ENCODE measurements at regions not wholly inside any gene's neighbourhood (a gene's known extent, or its start where the extent isn't known, plus 50 kb on each side); places are given as distances from the start of the nearest gene placed in this dataset.
A peak's percentile ranks its signal among the peaks of the same experiment; 100 is the strongest.

GRCh38 chrX:109270580-109271484 is 211.1 kb downstream of the GUCY2F start:
- Histone ChIP-seq H3K4me3 (IDR thresholded peaks at IDR 0.05; ENCODE audit: insufficient read depth, low read depth, low read length) (no peak overlapping the region), H4K20me1 (ENCODE audit: insufficient read depth) (no peaks in the 10 kb centered on the region), H3K27ac (no peak overlapping the region), H3K9ac (no peak overlapping the region), H3K27me3 (ENCODE audit: insufficient read depth, low read depth) (peaks cover 27% of the 10 kb centered on the region; the same call in 1 of the 2 replicates), H3K79me2 (ENCODE audit: insufficient read depth, low read depth) (no peaks in the 10 kb centered on the region), H3K4me2 (peak overlapping the region; percentile 18; the same call in 1 of the 2 replicates), H3K4me1 (ENCODE audit: low read depth, poor library complexity, severe bottlenecking) (peaks cover 19% of the 10 kb centered on the region), H2AFZ (ENCODE audit: low read depth) (no peak overlapping the region), H3K36me3 (ENCODE audit: insufficient read depth) (no peaks in the 10 kb centered on the region)
- no peak for TF ChIP-seq CTCF (conservative IDR thresholded peaks at IDR 0.05; ENCODE audit: low read depth, low read length)

DNA sequence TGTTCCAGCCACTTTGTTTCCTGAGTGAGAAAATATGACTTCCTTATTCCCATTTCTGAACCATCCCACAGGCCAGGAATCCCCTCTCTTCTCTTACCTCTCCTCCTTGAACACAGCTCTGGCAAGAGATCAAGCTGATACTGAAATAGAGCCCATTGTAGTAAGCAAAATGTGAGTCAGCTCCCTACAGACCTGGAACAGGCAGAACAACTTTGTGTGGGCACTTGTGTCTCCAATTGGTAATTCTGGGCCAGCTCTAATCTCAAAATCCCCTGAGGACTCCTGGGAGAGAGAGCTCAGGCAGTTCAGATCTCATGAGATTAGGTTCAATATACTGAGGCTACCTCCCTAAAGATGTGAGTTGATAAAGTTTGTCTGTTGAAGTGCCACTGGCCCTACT is 213.5 kb downstream of the GUCY2F start:
- H3K27ac ChIP-seq, result no peak overlapping the region
- no peaks in the 10 kb centered on the region for H4K20me1 ChIP-seq (ENCODE audit: insufficient read depth)
- H3K36me3 ChIP-seq (ENCODE audit: insufficient read depth), result no peaks in the 10 kb centered on the region
- no peak overlapping the region for H3K4me3 ChIP-seq (IDR thresholded peaks at IDR 0.05; ENCODE audit: insufficient read depth, low read depth, low read length)
- H2AFZ ChIP-seq (ENCODE audit: low read depth), result no peak overlapping the region
- no peak overlapping the region for H3K4me2 ChIP-seq
- TF ChIP-seq CTCF (conservative IDR thresholded peaks at IDR 0.05; ENCODE audit: low read depth, low read length), result no peak
- no peaks in the 10 kb centered on the region for H3K79me2 ChIP-seq (ENCODE audit: insufficient read depth, low read depth)
- H3K4me1 ChIP-seq (ENCODE audit: low read depth, poor library complexity, severe bottlenecking), result peaks cover 19% of the 10 kb centered on the region
- H3K9ac ChIP-seq, result no peak overlapping the region
- H3K27me3 ChIP-seq (ENCODE audit: insufficient read depth, low read depth), result peaks cover 18% of the 10 kb centered on the region; the same call in 1 of the 2 replicates

GRCh38 chrX:109266034-109266433 is 215.9 kb downstream of the GUCY2F start:
- Histone ChIP-seq H4K20me1 (ENCODE audit: insufficient read depth) (no peaks in the 10 kb centered on the region), H2AFZ (ENCODE audit: low read depth) (no peak overlapping the region), H3K36me3 (ENCODE audit: insufficient read depth) (no peaks in the 10 kb centered on the region), H3K4me3 (IDR thresholded peaks at IDR 0.05; ENCODE audit: insufficient read depth, low read depth, low read length) (no peak overlapping the region), H3K4me2 (no peak overlapping the region), H3K4me1 (ENCODE audit: low read depth, poor library complexity, severe bottlenecking) (peaks cover 7% of the 10 kb centered on the region), H3K27ac (no peak overlapping the region), H3K79me2 (ENCODE audit: insufficient read depth, low read depth) (no peaks in the 10 kb centered on the region), H3K27me3 (ENCODE audit: insufficient read depth, low read depth) (peaks cover 6% of the 10 kb centered on the region; the same call in 1 of the 2 replicates), H3K9ac (no peak overlapping the region)
- no peak for TF ChIP-seq CTCF (conservative IDR thresholded peaks at IDR 0.05; ENCODE audit: low read depth, low read length)

GRCh38 chrX:109264878-109265277 is 217.0 kb downstream of the GUCY2F start:
- Histone ChIP-seq H3K4me2 (no peak overlapping the region), H4K20me1 (ENCODE audit: insufficient read depth) (no peaks in the 10 kb centered on the region), H3K4me1 (ENCODE audit: low read depth, poor library complexity, severe bottlenecking) (no peaks in the 10 kb centered on the region), H3K79me2 (ENCODE audit: insufficient read depth, low read depth) (no peaks in the 10 kb centered on the region), H3K36me3 (ENCODE audit: insufficient read depth) (no peaks in the 10 kb centered on the region), H3K27ac (no peak overlapping the region), H3K4me3 (IDR thresholded peaks at IDR 0.05; ENCODE audit: insufficient read depth, low read depth, low read length) (no peak overlapping the region), H3K27me3 (ENCODE audit: insufficient read depth, low read depth) (peaks cover 6% of the 10 kb centered on the region; the same call in 1 of the 2 replicates), H3K9ac (no peak overlapping the region), H2AFZ (ENCODE audit: low read depth) (no peak overlapping the region)
- TF ChIP-seq CTCF (conservative IDR thresholded peaks at IDR 0.05; ENCODE audit: low read depth, low read length), result no peak

Measured in KMS-11 (cell line).